Hematopoietic multipotent progenitor cell (in vitro differentiated cells): ENCODE measurements at regions not wholly inside any gene's neighbourhood (a gene's known extent, or its start where the extent isn't known, plus 50 kb on each side); places are given as distances from the start of the nearest gene placed in this dataset.
"Not testable (repeated sequence)": the region's sequence is repeated elsewhere in the genome, so short reads cannot be mapped to it uniquely, and the experiment has no call there.

Source experiments
- DNase-seq, 3 donors: peaks; one replicate each; pipeline ENCODE4 v3.0.0-alpha.2; 2011 to 2015; ENCODE audit warnings: low read depth in 2 of 3, low spot score in 2 of 3

- DNase-seq = not testable (repeated sequence)
These were observed 54.8 kb upstream of the ZNF30 start for GRCh38 chr19:34871911-34872310.

- no peak for DNase-seq
These were observed 59.1 kb upstream of the ZNF30 start for GRCh38 chr19:34867631-34868030.

GRCh38 chr19:34865225-34865624 is 61.5 kb upstream of the ZNF30 start:
- DNase-seq = not testable (repeated sequence)

- DNase-seq = not testable (repeated sequence)
These were observed 66.6 kb upstream of the ZNF30 start for GRCh38 chr19:34859823-34860736.

- not testable (repeated sequence) for DNase-seq
These were observed 67.4 kb upstream of the ZNF30 start for GRCh38 chr19:34859325-34859724.

- no peak for DNase-seq
These were observed 70.7 kb upstream of the ZNF30 start for GRCh38 chr19:34856052-34856451.

- no peak for DNase-seq
These were observed 73.3 kb upstream of the ZNF30 start for GRCh38 chr19:34853369-34853768.

- DNase-seq = no peak
These were observed 74.0 kb upstream of the ZNF30 start for GRCh38 chr19:34852669-34853068.

GRCh38 chr19:34851277-34851804 is 75.4 kb upstream of the ZNF30 start:
- no peak for DNase-seq

GRCh38 chr19:34847393-34847792 is 74.4 kb upstream of the ZNF599 start:
- no peak for DNase-seq

- no peak for DNase-seq
These were observed 71.3 kb upstream of the ZNF599 start for GRCh38 chr19:34844277-34844676.

GRCh38 chr19:34841780-34842179 is 68.8 kb upstream of the ZNF599 start:
- no peak for DNase-seq

- peak in 2 of 3 donors; percentile 12 to 42 for DNase-seq
These were observed 65.9 kb upstream of the ZNF599 start for GRCh38 chr19:34838753-34839431.

GRCh38 chr19:34838248-34838647 is 65.2 kb upstream of the ZNF599 start:
- DNase-seq = peak in 1 of 3 donors; percentile 4

GRCh38 chr19:34837262-34837661 is 64.2 kb upstream of the ZNF599 start:
- no peak for DNase-seq

- DNase-seq = no peak
These were observed 62.8 kb upstream of the ZNF599 start for GRCh38 chr19:34835631-34836351.

- no peak for DNase-seq
These were observed 61.6 kb upstream of the ZNF599 start for GRCh38 chr19:34834472-34835061.

GRCh38 chr19:34832581-34833112 is 59.6 kb upstream of the ZNF599 start:
- no peak for DNase-seq

GRCh38 chr19:34831714-34832113 is 58.7 kb upstream of the ZNF599 start:
- no peak for DNase-seq

GRCh38 chr19:34828156-34828555 is 55.1 kb upstream of the ZNF599 start:
- no peak for DNase-seq
